Activated CD4-positive, alpha-beta memory T cell treated with anti-CD3 and anti-CD28 coated beads for 36 hours (primary cell): ENCODE measurements at regions not wholly inside any gene's neighbourhood (a gene's known extent, or its start where the extent isn't known, plus 50 kb on each side); places are given as distances from the start of the nearest gene placed in this dataset.
"Not testable (repeated sequence)": the region's sequence is repeated elsewhere in the genome, so short reads cannot be mapped to it uniquely, and the experiment has no call there.

Experiments used
- CTCF ChIA-PET: fragments of 350-600 bp; sonication (Branson Sonifier 250); formaldehyde crosslinking; loops from one replicate; lab custom pipeline; 2021; ENCODE audit warnings: antibody characterized with exemption, inconsistent platforms; lab: Charles Lee
- POLR2A ChIA-PET: fragments of 350-600 bp; sonication (Branson Sonifier 250); formaldehyde crosslinking; loops from one replicate; lab custom pipeline; 2021; ENCODE audit warnings: antibody characterized with exemption; lab: Charles Lee
- DNase-seq: peaks from one replicate; pipeline ENCODE4 v3.0.0-alpha.2; 2020
- H3K27ac Mint-ChIP-seq: one replicate; pipeline ENCODE4 v1.8.0; 2021; ENCODE audit warnings: mixed read lengths
- H3K27me3 Mint-ChIP-seq: one replicate; pipeline ENCODE4 v1.8.0; 2021; ENCODE audit warnings: mixed read lengths
- H3K36me3 Mint-ChIP-seq: one replicate; pipeline ENCODE4 v1.8.0; 2021; ENCODE audit warnings: mixed read lengths
- H3K4me1 Mint-ChIP-seq: one replicate; pipeline ENCODE4 v1.8.0; 2021; ENCODE audit warnings: low read depth, mixed read lengths
- H3K4me3 Mint-ChIP-seq: one replicate; pipeline ENCODE4 v1.8.0; 2021; ENCODE audit warnings: mild to moderate bottlenecking, mixed read lengths
- H3K9me3 Mint-ChIP-seq: one replicate; pipeline ENCODE4 v1.8.0; 2021; ENCODE audit warnings: mixed read lengths
- intact Hi-C: fragments of 100-400 bp; cut with micrococcal nuclease; formaldehyde crosslinking; loops from one replicate; pipeline ENCODE4 v1.15.1; 2023

DNA sequence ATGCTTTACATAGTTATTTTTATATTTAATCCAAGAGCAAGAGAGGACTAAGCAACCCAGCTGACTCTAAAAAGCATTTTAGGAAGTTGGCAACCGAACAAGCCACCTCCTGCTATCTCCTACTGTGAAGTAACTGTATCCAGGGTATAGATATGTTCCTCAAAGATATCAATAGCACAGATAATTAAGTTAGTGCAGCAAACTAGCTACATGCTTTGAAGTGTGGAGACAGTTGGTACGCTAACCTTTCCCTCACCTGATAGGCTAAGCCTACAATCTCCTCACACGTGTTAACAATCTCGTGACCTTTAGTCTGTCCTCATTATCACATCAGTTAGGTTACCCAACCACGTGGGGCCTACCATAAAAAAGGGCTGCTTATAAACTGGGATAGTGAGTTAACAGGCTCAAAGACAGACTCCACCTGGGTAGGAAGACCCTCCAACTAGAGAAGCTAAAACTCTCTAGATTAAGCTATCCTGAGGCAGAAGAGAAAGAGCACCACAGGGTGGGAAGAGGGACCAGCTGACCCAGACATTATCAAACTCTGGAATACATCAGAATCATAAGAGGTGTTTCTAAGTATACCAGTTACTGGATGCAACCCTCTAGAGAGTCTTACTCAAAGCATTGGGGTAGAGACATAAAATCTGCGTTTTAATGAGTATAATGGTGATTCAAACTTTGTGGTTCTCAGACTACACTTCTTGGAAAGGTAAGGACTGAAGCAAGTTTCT is 340.1 kb upstream of the ESRRG start:
- DNase-seq = no peak
- no peak overlapping the region for H3K27ac Mint-ChIP-seq
- H3K36me3 Mint-ChIP-seq = no peaks in the 10 kb centered on the region
- ChIA-PET POLR2A (no interaction called here), CTCF (no interaction called here)
- no peaks in the 10 kb centered on the region for H3K4me1 Mint-ChIP-seq
- intact Hi-C loops = no loop called here
- H3K27me3 Mint-ChIP-seq = no peaks in the 10 kb centered on the region
- no peak overlapping the region for H3K4me3 Mint-ChIP-seq
- no peaks in the 10 kb centered on the region for H3K9me3 Mint-ChIP-seq

DNA sequence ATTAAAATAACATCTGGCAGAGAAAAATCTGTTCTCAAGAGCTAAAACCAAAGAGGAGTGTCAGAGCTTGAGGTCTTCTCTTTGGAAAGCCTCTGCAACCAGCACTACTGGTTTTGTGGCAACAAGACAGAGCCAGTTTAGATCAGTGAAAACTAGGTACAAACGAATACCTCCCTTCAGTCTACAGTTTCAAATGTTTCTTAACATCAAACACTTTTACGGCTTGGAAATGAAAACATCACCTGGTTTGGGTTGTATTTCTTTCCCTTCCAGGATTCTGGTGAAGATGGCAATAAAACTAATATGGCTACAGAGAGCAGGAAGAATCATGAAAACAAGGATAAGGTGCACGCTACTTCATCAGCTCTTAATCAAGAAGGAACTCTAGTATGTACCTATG is 339.4 kb upstream of the ESRRG start:
- no peak for DNase-seq
- ChIA-PET POLR2A (no interaction called here), CTCF (no interaction called here)
- peaks cover 3% of the 10 kb centered on the region for H3K9me3 Mint-ChIP-seq
- H3K27ac Mint-ChIP-seq = no peak overlapping the region
- no peaks in the 10 kb centered on the region for H3K4me1 Mint-ChIP-seq
- no peaks in the 10 kb centered on the region for H3K27me3 Mint-ChIP-seq
- no peak overlapping the region for H3K4me3 Mint-ChIP-seq
- no peaks in the 10 kb centered on the region for H3K36me3 Mint-ChIP-seq
- intact Hi-C loops = no loop called here

DNA sequence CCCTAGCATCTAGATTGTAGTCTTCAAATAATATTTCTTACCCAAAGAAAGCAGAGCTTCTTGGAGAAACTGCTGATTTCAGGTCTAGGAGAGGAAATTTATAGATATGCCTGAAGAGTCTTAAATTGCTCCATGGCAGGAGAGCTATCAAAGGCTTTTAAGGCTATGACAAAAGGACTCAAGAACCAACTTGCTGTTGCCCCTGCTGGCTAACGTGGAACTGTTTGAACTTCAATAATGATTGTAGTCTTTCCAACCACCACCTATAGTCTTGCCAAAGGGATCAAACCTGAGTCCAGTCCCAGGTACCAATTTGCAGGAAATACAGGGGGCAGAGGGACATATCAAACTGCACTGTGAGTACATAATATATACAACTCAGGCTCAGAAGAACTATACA is 336.2 kb upstream of the ESRRG start:
- intact Hi-C loops = no loop called here
- H3K4me3 Mint-ChIP-seq = no peak overlapping the region
- peaks cover 3% of the 10 kb centered on the region for H3K9me3 Mint-ChIP-seq
- no peak overlapping the region for H3K27ac Mint-ChIP-seq
- H3K4me1 Mint-ChIP-seq = no peaks in the 10 kb centered on the region
- DNase-seq = no peak
- no peaks in the 10 kb centered on the region for H3K36me3 Mint-ChIP-seq
- POLR2A ChIA-PET = no interaction called here
- H3K27me3 Mint-ChIP-seq = no peaks in the 10 kb centered on the region
- CTCF ChIA-PET = no interaction called here

DNA sequence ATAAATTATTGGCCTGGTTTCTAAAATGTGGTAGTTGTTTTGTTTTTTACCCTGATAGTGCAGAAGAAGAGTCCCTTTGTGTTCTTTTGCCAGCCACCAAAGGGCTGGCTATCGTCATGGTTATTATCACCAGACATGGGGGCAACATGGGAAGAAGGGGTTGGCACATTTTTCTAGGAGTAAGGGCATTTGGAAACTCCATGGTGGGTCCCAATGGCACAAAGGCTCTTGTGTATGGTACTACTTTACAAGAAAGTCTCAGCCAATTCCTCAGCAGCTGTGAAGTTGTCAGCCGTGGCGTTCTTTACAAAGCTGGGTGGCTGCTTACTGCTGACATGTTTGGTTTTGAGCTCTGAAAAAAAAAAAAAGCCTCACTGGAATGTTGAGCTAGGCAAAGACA is 330.4 kb upstream of the ESRRG start:
- intact Hi-C loops = no loop called here
- ChIA-PET CTCF (no interaction called here), POLR2A (no interaction called here)
- H3K9me3 Mint-ChIP-seq = peaks cover 5% of the 10 kb centered on the region
- H3K4me1 Mint-ChIP-seq = no peaks in the 10 kb centered on the region
- H3K27ac Mint-ChIP-seq = no peak overlapping the region
- no peak overlapping the region for H3K4me3 Mint-ChIP-seq
- no peaks in the 10 kb centered on the region for H3K36me3 Mint-ChIP-seq
- DNase-seq = no peak
- no peaks in the 10 kb centered on the region for H3K27me3 Mint-ChIP-seq

DNA sequence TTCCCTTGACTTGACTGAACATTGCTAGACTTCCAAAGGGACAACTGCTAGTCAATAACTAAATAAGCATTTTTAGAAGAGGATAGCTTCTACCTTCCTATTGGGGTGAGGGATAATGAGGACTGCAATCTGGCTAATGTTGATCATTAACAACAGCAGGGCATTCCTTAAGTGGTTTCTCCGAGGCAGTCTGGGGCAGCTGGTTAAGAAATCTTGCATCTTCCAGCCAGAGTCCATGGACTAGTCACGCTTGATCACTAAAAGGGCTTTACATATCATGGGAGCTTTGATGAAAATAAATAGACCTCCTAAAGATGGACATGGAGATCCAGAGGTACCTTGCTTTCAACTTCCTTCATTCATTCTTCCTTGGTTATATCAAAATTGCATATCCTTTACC is 329.4 kb upstream of the ESRRG start:
- intact Hi-C loops = no loop called here
- no peak for DNase-seq
- CTCF ChIA-PET = no interaction called here

DNA sequence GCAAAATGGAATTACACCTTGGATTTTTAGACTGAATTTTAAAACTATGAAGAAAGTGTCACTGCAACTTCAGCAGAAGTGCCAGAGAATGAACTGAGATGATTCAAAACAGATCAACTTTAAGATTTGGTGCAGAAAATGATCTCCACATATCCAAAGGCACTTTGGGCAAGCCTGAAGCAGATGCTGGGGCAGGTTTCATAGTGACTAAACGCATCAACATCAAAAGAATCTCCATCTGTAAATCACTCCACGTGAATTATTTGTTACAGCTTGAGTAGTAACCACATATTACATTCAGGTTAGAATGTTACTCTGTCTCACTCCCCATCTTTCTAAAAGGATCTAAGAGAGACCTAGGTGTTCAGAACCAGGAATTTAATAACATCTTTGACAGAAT is 329.0 kb upstream of the ESRRG start:
- no peak for DNase-seq
- H3K4me3 Mint-ChIP-seq = no peak overlapping the region
- ChIA-PET CTCF (no interaction called here), POLR2A (no interaction called here)
- intact Hi-C loops = no loop called here
- H3K36me3 Mint-ChIP-seq = no peaks in the 10 kb centered on the region
- H3K9me3 Mint-ChIP-seq = peaks cover 2% of the 10 kb centered on the region
- H3K27me3 Mint-ChIP-seq = no peaks in the 10 kb centered on the region
- H3K4me1 Mint-ChIP-seq = no peaks in the 10 kb centered on the region
- no peak overlapping the region for H3K27ac Mint-ChIP-seq

More for the DNA sequence above, 329.4 kb upstream of the ESRRG start:
- Mint-ChIP-seq H3K9me3 (peaks cover 2% of the 10 kb centered on the region), H3K27me3 (no peaks in the 10 kb centered on the region), H3K4me1 (no peaks in the 10 kb centered on the region), H3K4me3 (no peak overlapping the region), H3K27ac (no peak overlapping the region), H3K36me3 (no peaks in the 10 kb centered on the region)
- POLR2A ChIA-PET = no interaction called here

DNA sequence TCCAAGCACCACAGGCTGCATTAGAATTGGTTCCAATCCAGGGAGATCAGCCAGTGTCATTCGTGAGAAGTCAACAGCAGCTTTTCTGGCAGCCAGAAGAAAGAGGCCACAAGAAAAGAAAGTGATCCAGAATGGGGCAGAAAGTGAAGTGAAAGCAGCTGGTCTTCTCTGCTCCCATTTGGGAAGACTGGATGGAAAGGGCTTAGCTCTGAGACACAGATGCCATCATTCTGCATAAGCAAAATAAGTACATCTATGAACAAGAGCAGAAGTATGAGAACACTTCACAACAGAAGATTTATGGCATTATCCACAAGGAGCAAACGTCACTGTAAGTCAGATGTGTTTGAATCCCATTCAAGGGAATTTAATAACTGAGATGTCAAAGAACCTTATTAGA is 326.5 kb upstream of the ESRRG start:
- POLR2A ChIA-PET = no interaction called here
- peaks cover 2% of the 10 kb centered on the region for H3K9me3 Mint-ChIP-seq

DNA sequence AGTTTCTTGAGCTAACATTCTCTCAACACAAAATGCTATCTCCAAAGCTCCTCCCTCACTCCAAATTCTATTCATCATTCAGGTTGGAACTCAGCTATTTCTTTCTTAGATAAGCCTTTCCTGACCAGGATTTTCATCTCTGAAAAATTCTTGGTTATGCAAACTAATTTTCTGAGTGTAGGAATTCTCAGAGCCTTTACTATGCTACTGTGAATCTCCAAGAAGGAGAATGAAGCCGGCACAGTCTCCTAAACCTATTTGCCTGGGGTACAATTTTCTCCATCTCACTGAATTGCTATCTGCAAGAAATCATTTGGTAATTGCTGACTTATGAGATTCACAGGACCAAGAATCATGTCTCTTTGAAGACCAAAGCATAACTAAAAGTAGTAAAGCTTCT is 325.9 kb upstream of the ESRRG start:
- ChIA-PET POLR2A (no interaction called here), CTCF (no interaction called here)
- Mint-ChIP-seq H3K27ac (no peak overlapping the region), H3K4me1 (no peaks in the 10 kb centered on the region), H3K9me3 (peaks cover 2% of the 10 kb centered on the region), H3K4me3 (no peak overlapping the region), H3K27me3 (no peaks in the 10 kb centered on the region), H3K36me3 (no peaks in the 10 kb centered on the region)
- no peak for DNase-seq
- intact Hi-C loops = no loop called here

More for the DNA sequence above, 326.5 kb upstream of the ESRRG start:
- H3K4me3 Mint-ChIP-seq = no peak overlapping the region
- DNase-seq = no peak
- no peaks in the 10 kb centered on the region for H3K27me3 Mint-ChIP-seq
- intact Hi-C loops = no loop called here
- CTCF ChIA-PET = no interaction called here
- no peaks in the 10 kb centered on the region for H3K36me3 Mint-ChIP-seq
- no peak overlapping the region for H3K27ac Mint-ChIP-seq
- no peaks in the 10 kb centered on the region for H3K4me1 Mint-ChIP-seq

DNA sequence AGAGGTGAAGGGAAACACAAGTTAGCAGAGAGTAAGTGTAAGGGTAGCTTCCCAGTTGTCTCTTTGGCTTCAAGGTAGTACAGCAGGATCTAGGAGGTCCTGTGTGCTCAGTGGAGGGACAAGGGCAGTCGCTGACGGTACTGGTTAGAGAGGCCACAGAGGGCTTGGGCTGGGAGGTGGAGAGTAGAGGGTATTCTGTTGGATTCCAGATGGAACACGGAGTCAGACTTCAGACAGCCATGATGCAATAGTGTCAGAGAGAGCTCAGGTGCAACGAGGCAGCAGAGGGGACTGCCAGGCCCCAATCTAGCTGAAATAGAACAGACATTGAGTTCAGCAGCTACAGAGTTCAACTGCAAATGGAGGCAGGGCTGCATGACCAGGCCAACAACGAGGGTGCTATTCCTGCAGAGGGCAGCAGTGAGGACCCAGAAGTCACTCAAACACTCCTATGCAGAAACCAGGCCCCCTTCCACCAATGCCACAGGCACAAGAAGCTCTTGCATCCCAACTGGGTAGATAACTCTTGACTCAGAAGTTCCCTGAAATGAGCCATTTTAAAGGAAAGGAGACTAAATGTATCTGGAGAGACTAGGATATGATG is 325.0 kb upstream of the ESRRG start:
- Mint-ChIP-seq H3K27ac (no peak overlapping the region), H3K27me3 (no peaks in the 10 kb centered on the region), H3K4me3 (no peak overlapping the region), H3K36me3 (no peaks in the 10 kb centered on the region), H3K4me1 (no peaks in the 10 kb centered on the region), H3K9me3 (peaks cover 2% of the 10 kb centered on the region)
- POLR2A ChIA-PET = no interaction called here
- CTCF ChIA-PET = no interaction called here
- no peak for DNase-seq
- intact Hi-C loops = no loop called here

DNA sequence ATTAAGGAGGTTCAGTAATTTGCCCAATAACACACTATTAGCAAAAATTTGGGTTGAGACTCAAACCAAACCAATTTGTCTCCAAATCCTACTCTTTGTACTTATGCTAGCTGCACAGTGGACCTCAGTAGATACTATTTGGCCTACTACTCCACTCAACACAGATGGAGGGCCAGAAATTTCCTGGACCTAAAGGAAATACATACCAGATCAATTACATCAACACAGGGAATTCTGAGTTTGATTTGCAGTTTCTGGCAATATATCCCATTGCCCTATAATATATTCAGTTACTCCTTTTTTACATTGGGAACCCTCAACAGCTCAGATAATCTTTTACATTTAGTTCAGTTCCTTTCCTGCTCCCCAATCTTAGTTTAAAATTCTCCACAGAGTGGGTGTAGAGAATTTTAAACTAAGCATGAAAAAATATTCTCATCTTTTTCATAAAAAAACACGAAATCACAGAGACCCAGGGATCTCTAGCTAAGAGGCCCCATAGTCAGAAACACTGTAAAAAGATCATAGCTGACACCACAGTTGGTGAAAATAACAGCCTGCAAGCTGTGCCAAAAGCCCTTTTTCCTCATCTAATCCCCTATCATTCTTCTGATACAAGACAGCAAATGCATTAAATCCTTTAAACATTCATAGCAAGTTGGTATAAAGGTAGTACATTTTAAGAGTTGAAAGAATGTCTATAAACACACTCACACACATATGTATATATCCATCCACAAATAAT is 317.7 kb upstream of the ESRRG start:
- H3K4me3 Mint-ChIP-seq = no peak overlapping the region
- DNase-seq = no peak
- peaks cover 21% of the 10 kb centered on the region for H3K9me3 Mint-ChIP-seq
- H3K27ac Mint-ChIP-seq = no peak overlapping the region
- H3K36me3 Mint-ChIP-seq = no peaks in the 10 kb centered on the region
- no peaks in the 10 kb centered on the region for H3K27me3 Mint-ChIP-seq
- POLR2A ChIA-PET = no interaction called here
- no peaks in the 10 kb centered on the region for H3K4me1 Mint-ChIP-seq
- intact Hi-C loops = no loop called here
- CTCF ChIA-PET = no interaction called here

DNA sequence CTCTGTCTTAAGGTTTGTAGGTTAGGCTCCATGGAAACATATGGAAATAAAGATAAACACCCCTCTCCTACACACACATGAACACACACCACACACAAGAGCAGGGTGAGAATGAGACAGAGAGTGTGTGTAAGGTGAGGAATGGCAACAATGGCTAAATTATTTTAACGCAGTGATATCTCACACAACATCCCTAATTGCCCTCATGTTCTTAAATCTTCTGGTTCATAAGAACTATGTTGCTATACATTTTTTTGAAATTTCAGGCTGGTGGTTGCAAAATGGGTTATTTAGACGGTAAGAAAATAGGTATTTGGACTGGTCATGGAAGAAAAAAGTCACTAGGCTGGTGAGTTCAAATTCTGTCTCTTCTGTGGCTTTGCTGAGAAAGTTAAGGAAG is 316.7 kb upstream of the ESRRG start:
- Mint-ChIP-seq H3K4me3 (no peak overlapping the region), H3K27ac (no peak overlapping the region), H3K9me3 (peaks cover 21% of the 10 kb centered on the region), H3K4me1 (no peaks in the 10 kb centered on the region), H3K36me3 (no peaks in the 10 kb centered on the region), H3K27me3 (no peaks in the 10 kb centered on the region)
- POLR2A ChIA-PET = no interaction called here
- CTCF ChIA-PET = no interaction called here
- DNase-seq = no peak
- intact Hi-C loops = no loop called here

DNA sequence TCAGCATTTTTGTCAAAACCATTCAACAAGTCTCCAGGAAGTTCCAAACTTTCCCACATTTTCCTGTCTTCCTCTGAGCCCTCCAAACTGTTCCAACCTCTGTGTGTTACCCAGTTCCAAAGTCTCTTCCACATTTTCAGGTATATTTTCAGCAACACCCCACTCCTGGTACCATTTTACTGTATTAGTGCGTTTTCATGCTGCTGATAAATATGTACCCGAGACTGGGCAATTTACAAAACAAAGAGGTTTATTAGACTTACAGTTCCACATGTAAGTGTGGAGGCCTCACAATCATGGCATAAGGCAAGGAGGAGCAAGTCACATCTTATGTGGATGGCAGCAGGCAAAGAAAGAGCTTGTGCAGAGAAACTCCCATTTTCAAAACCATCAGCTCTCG is 315.9 kb upstream of the ESRRG start:
- H3K36me3 Mint-ChIP-seq, intact Hi-C loops, POLR2A ChIA-PET: not testable (repeated sequence)

DNA sequence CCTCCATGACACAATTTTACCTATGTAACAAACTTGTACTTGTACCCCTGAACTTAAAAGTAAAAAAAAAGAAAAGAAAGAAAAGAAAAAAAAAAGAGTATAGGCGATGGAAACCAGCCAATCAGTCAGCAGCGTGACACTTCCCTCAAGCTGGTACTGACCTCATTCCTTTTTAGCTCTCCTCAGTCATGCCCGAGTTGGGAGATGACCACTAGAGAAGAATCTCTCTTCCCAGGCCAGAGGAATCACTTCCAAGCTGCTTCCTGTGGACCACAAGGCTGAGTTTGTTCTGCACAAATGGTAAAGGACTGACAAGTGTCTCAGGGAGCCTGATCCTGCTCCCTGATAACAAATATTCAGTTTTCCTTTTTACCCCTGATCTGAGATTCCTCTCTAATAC is 313.5 kb upstream of the ESRRG start:
- H3K36me3 Mint-ChIP-seq = no peaks in the 10 kb centered on the region
- no peak overlapping the region for H3K4me3 Mint-ChIP-seq
- ChIA-PET POLR2A (no interaction called here), CTCF (no interaction called here)
- no peak overlapping the region for H3K27ac Mint-ChIP-seq
- no peaks in the 10 kb centered on the region for H3K4me1 Mint-ChIP-seq
- no peaks in the 10 kb centered on the region for H3K27me3 Mint-ChIP-seq
- DNase-seq = no peak
- intact Hi-C loops = no loop called here
- H3K9me3 Mint-ChIP-seq = peaks cover 21% of the 10 kb centered on the region

More for the DNA sequence above, 315.9 kb upstream of the ESRRG start:
- H3K4me3 Mint-ChIP-seq, H3K27ac Mint-ChIP-seq, CTCF ChIA-PET, H3K4me1 Mint-ChIP-seq, DNase-seq, H3K27me3 Mint-ChIP-seq: not testable (repeated sequence)
- H3K9me3 Mint-ChIP-seq = peaks cover 21% of the 10 kb centered on the region
